ENCODE measurements at regions not wholly inside any gene's neighbourhood (a gene's known extent, or its start where the extent isn't known, plus 50 kb on each side); places are given as distances from the start of the nearest gene placed in this dataset.

DNA sequence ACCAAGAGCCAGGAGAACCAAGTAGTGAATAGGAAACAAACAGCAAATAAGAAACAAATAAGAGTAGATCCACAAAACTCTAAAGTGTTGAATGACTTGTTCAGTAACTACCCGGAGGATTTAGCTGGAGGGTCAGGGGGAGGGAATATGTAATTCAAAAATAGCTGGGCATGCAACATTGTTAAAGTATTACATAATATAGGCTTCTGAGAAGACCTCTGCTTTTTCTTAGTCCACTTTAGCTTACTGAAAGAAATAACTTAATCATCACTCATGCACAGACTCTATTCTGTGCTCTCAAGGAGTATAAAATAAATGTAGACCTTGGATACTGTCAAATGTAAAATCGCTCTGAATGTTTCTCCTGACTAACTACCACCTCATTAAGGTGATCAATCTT lies 183.2 kb upstream of the POU5F2 start:
- Mint-ChIP-seq H3K27me3 (ENCODE audit: low read depth, poor library complexity) (peaks cover 4% of the 10 kb centered on the region), H3K27ac (no peak overlapping the region), H3K4me3 (no peak overlapping the region), H3K36me3 (ENCODE audit: low read depth) (peaks cover 4% of the 10 kb centered on the region), H3K9me3 (peaks cover 3% of the 10 kb centered on the region), H3K4me1 (peaks cover 31% of the 10 kb centered on the region)
- no peak for DNase-seq
- TF ChIP-seq, protein P1, sequence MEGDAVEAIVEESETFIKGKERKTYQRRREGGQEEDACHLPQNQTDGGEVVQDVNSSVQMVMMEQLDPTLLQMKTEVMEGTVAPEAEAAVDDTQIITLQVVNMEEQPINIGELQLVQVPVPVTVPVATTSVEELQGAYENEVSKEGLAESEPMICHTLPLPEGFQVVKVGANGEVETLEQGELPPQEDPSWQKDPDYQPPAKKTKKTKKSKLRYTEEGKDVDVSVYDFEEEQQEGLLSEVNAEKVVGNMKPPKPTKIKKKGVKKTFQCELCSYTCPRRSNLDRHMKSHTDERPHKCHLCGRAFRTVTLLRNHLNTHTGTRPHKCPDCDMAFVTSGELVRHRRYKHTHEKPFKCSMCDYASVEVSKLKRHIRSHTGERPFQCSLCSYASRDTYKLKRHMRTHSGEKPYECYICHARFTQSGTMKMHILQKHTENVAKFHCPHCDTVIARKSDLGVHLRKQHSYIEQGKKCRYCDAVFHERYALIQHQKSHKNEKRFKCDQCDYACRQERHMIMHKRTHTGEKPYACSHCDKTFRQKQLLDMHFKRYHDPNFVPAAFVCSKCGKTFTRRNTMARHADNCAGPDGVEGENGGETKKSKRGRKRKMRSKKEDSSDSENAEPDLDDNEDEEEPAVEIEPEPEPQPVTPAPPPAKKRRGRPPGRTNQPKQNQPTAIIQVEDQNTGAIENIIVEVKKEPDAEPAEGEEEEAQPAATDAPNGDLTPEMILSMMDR (IDR thresholded peaks at IDR 0.05), result no peak

DNA sequence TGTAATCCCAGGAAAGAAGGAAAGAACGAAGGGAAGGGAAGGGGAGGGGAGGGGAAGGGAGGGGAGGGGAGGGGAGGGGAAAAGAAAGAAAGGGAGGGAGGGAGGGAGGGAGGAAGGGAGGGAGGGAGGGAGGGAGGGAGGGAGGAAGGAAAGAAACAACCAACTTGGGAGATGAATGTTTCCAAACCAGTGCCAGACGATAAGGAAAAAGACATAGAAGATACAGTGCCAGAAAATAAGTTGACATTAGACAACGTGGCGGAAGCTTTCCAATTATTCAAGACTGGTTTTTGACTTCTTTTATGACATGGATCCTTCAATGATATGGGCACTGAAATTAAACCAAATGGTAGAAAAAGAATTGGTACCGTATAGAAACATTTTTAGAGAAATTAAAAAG lies 181.2 kb upstream of the POU5F2 start:
- Mint-ChIP-seq H3K4me3 (no peak overlapping the region), H3K36me3 (ENCODE audit: low read depth) (peaks cover 4% of the 10 kb centered on the region), H3K27ac (no peak overlapping the region), H3K4me1 (peaks cover 24% of the 10 kb centered on the region), H3K9me3 (peaks cover 3% of the 10 kb centered on the region), H3K27me3 (ENCODE audit: low read depth, poor library complexity) (peaks cover 4% of the 10 kb centered on the region)
- DNase-seq, result no peak
- TF ChIP-seq, protein P1 (IDR thresholded peaks at IDR 0.05), result no peak

DNA sequence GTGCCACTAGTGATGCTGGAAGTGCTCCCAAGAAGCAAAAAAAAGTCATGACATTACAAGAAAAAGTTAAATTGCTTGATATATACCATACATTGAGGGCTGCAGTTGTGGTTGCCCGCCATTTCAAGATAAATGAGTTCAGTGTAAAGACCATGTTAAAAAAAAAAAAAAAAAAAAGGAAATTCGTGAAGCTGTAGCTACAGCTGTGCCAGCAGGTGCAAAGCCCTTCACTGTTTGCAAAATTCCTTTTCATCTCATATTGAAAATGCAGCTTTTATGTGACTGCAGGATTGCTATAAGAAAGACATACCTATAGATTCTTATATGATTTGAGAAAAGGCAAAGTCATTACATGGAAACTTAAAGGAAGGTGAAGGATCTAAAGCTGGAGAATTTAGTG lies 179.6 kb upstream of the POU5F2 start:
- Mint-ChIP-seq H3K27ac (no peak overlapping the region), H3K36me3 (ENCODE audit: low read depth) (peaks cover 4% of the 10 kb centered on the region)

DNA sequence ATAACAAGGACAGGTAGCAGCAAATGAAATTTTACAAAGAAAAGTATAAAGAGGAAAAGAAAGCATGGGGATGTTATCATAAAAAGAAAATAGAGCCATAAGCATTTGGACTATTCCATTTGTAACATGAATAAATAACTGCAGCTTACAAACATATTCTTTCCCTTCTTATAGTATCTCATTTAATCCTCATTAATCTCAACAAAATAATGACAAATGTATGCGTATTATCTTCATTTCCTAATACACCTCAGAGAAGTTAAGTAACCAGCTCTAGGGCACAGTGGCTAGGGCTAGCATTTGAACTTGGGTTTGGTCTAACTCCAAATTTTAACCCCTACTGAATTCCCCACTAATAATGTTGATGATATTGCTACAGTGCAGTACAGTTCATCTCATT lies 175.5 kb upstream of the POU5F2 start:
- TF ChIP-seq, protein P1 (IDR thresholded peaks at IDR 0.05), result no peak
- H3K36me3 Mint-ChIP-seq (ENCODE audit: low read depth), result peaks cover 6% of the 10 kb centered on the region
- peaks cover under 1% of the 10 kb centered on the region for H3K9me3 Mint-ChIP-seq
- H3K27me3 Mint-ChIP-seq (ENCODE audit: low read depth, poor library complexity), result no peaks in the 10 kb centered on the region
- DNase-seq, result no peak
- peaks cover 9% of the 10 kb centered on the region for H3K4me1 Mint-ChIP-seq
- no peak overlapping the region for H3K27ac Mint-ChIP-seq
- H3K4me3 Mint-ChIP-seq, result no peak overlapping the region

More for the DNA sequence above, 179.6 kb upstream of the POU5F2 start:
- TF ChIP-seq, protein P1 (IDR thresholded peaks at IDR 0.05), result no peak
- Mint-ChIP-seq H3K4me1 (peaks cover 10% of the 10 kb centered on the region), H3K4me3 (no peak overlapping the region), H3K27me3 (ENCODE audit: low read depth, poor library complexity) (peaks cover 4% of the 10 kb centered on the region), H3K9me3 (peaks cover 3% of the 10 kb centered on the region)
- no peak for DNase-seq

DNA sequence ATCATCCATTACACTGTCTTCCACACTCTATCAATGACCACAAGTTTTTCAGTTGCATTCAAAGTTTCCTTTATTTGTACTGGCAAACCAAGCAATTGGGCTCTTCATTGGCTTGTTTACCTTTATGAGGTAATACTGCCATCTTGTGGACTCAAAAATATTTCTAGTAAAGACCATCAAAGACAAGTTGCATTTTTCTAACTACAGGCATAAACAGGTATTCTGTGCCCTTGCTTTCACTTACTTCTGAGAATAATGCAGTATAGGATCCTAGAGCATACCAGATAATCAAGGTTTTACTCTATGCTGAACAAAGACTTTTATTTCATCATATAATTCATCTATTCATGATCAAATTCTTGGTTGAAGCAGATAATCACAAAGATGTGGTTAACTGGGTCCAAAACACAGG lies 173.7 kb upstream of the POU5F2 start:
- Mint-ChIP-seq H3K36me3 (ENCODE audit: low read depth) (peaks cover 6% of the 10 kb centered on the region), H3K4me3 (no peak overlapping the region), H3K4me1 (peaks cover 17% of the 10 kb centered on the region), H3K27me3 (ENCODE audit: low read depth, poor library complexity) (no peaks in the 10 kb centered on the region), H3K9me3 (no peaks in the 10 kb centered on the region), H3K27ac (no peak overlapping the region)
- TF ChIP-seq, protein P1 (IDR thresholded peaks at IDR 0.05), result peak; percentile 50
- no peak for DNase-seq

DNA sequence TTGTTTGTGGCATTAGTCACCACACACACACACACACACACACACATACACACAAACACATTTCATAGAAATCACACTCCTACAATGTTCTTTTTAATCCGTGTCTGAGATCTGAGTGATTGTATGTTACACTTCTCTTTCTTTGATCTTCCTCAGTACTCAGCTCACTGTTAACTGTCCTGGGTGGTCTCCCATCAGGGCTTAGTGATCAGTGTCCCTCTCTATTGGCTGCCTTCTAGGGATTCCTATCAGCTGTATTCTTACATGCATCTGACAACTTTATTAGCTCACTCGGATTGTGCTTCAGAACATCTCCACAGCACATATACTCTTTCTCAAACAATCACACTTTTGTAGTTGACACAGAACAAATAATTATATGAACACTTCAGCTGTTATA lies 170.2 kb upstream of the POU5F2 start:
- Mint-ChIP-seq H3K27ac (no peak overlapping the region), H3K4me3 (no peak overlapping the region), H3K4me1 (peaks cover 17% of the 10 kb centered on the region), H3K9me3 (no peaks in the 10 kb centered on the region), H3K27me3 (ENCODE audit: low read depth, poor library complexity) (no peaks in the 10 kb centered on the region), H3K36me3 (ENCODE audit: low read depth) (peaks cover 6% of the 10 kb centered on the region)
- TF ChIP-seq, protein P1 (IDR thresholded peaks at IDR 0.05), result no peak
- no peak for DNase-seq
